ENCODE measurements at regions not wholly inside any gene's neighbourhood (a gene's known extent, or its start where the extent isn't known, plus 50 kb on each side); places are given as distances from the start of the nearest gene placed in this dataset.

DNA sequence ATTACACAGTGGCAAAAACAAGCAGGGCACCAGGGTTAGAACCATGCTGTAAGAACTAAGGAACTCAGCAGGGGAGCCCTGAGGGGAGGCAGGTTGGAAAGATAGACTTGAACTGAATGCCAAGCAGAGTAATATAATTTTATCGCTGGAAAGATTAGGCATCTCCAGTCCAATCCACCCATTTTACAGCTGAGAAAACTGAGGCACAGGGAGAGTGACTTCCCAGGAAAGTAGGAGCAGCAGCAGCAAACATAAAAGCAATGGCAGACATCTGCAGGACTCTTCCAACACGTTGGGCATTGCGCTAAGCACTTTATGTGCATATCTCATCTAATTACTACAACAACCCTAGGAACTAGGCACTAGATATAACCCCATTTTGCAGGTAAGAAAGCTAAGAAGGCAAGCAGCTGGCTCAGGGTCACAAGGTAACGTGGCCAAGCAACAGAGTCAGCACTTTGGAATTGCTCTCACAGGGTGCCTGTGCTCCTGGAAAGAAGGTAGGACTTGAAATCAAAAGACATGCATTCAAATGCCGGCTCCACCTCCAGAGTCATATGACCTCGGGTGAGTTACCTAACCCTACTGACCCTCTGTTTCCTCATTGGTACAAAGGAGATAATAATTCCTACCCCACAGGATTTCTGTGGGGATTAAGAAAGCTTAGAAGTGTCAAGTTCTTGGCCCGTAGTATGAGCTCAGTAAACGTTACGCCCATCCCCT is 215.3 kb downstream of the BARX2 start:
- Histone ChIP-seq H3K4me1 (ENCODE audit: control insufficient read depth, insufficient read depth, low read length) (peaks cover 57% of the 10 kb centered on the region), H3K27ac (ENCODE audit: low read depth, low read length) (no peak overlapping the region), H3K27me3 (ENCODE audit: control insufficient read depth, insufficient read depth, low read length) (no peaks in the 10 kb centered on the region), H3K9ac (ENCODE audit: low read length) (no peak overlapping the region), H3K4me3 (ENCODE audit: low read depth, low read length) (no peak overlapping the region), H3K36me3 (ENCODE audit: control insufficient read depth, insufficient read depth, low read length) (no peaks in the 10 kb centered on the region), H3K9me3 (ENCODE audit: control insufficient read depth, insufficient read depth, low read depth, low read length) (no peaks in the 10 kb centered on the region)

DNA sequence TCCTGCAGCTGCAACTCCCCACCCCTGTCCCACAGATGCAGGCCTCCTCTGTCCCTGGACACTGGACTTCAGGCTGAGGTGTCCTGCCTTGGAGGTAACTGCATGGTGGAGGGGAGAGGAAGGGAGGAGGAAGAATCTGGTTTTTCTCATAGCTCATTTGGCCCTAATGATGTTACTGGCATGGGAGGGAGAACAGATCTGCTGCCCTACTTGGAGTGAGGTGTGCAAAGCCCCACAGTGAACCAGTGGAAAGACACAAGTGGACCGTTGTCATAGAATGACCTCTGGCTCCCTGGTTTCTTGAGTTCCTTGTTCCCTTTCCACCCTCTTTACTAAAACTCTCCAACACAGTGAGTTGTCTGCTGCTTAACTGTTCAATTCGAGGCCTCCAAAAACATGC is 215.9 kb downstream of the BARX2 start:
- Histone ChIP-seq H3K4me3 (ENCODE audit: low read depth, low read length) (no peak overlapping the region), H3K9ac (ENCODE audit: low read length) (no peak overlapping the region)

DNA sequence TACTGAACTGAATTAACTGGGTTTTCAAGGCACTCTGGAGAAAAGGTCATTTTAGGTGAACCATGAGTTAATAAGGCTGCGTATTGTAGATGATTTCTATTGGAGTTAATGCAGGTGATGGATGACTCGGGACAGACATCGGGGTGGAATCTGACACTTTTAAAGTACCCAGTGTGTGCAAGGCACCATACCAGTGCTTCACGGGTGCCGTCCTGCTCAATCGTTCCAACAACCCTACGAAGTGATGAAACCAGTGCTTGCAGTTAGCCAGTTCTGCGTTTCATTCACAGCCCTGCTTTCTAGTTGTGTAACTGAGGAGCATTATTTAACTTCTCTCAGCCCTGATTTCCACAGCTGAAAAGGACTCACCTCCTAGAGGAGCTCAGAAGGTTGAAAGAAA is 216.5 kb downstream of the BARX2 start:
- H3K27me3 ChIP-seq (ENCODE audit: control insufficient read depth, insufficient read depth, low read length): no peaks in the 10 kb centered on the region
- H3K9ac ChIP-seq (ENCODE audit: low read length): no peak overlapping the region
- no peaks in the 10 kb centered on the region for H3K9me3 ChIP-seq (ENCODE audit: control insufficient read depth, insufficient read depth, low read depth, low read length)
- H3K36me3 ChIP-seq (ENCODE audit: control insufficient read depth, insufficient read depth, low read length): no peaks in the 10 kb centered on the region
- peaks cover 57% of the 10 kb centered on the region for H3K4me1 ChIP-seq (ENCODE audit: control insufficient read depth, insufficient read depth, low read length)
- H3K27ac ChIP-seq (ENCODE audit: low read depth, low read length): no peak overlapping the region
- no peak overlapping the region for H3K4me3 ChIP-seq (ENCODE audit: low read depth, low read length)

More for the DNA sequence above, 215.9 kb downstream of the BARX2 start:
- no peaks in the 10 kb centered on the region for H3K9me3 ChIP-seq (ENCODE audit: control insufficient read depth, insufficient read depth, low read depth, low read length)
- no peaks in the 10 kb centered on the region for H3K27me3 ChIP-seq (ENCODE audit: control insufficient read depth, insufficient read depth, low read length)
- H3K36me3 ChIP-seq (ENCODE audit: control insufficient read depth, insufficient read depth, low read length): no peaks in the 10 kb centered on the region
- H3K27ac ChIP-seq (ENCODE audit: low read depth, low read length): no peak overlapping the region
- H3K4me1 ChIP-seq (ENCODE audit: control insufficient read depth, insufficient read depth, low read length): peaks cover 57% of the 10 kb centered on the region

DNA sequence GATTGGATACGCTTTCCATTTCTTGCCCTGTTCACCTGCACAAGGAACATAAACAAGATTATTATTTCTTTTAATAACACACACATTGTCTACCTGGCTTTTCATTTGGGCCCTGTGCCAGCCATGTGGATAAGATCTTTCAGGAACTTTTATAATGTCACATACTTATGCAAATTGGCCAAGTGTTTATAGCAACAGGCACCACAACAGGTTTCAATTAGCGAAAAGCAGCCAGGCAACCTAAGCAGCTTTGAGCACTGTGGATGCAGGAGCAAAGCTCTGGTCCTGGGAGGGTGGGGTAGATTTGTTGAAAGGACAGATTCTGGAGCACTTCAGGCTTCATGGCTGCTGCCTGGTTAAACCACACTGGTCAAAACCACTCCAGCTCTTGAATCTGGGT is 217.4 kb downstream of the BARX2 start:
- Histone ChIP-seq H3K27ac (ENCODE audit: low read depth, low read length) (no peak overlapping the region), H3K4me1 (ENCODE audit: control insufficient read depth, insufficient read depth, low read length) (peaks cover 57% of the 10 kb centered on the region), H3K4me3 (ENCODE audit: low read depth, low read length) (no peak overlapping the region), H3K9ac (ENCODE audit: low read length) (no peak overlapping the region), H3K9me3 (ENCODE audit: control insufficient read depth, insufficient read depth, low read depth, low read length) (no peaks in the 10 kb centered on the region), H3K27me3 (ENCODE audit: control insufficient read depth, insufficient read depth, low read length) (no peaks in the 10 kb centered on the region), H3K36me3 (ENCODE audit: control insufficient read depth, insufficient read depth, low read length) (no peaks in the 10 kb centered on the region)

DNA sequence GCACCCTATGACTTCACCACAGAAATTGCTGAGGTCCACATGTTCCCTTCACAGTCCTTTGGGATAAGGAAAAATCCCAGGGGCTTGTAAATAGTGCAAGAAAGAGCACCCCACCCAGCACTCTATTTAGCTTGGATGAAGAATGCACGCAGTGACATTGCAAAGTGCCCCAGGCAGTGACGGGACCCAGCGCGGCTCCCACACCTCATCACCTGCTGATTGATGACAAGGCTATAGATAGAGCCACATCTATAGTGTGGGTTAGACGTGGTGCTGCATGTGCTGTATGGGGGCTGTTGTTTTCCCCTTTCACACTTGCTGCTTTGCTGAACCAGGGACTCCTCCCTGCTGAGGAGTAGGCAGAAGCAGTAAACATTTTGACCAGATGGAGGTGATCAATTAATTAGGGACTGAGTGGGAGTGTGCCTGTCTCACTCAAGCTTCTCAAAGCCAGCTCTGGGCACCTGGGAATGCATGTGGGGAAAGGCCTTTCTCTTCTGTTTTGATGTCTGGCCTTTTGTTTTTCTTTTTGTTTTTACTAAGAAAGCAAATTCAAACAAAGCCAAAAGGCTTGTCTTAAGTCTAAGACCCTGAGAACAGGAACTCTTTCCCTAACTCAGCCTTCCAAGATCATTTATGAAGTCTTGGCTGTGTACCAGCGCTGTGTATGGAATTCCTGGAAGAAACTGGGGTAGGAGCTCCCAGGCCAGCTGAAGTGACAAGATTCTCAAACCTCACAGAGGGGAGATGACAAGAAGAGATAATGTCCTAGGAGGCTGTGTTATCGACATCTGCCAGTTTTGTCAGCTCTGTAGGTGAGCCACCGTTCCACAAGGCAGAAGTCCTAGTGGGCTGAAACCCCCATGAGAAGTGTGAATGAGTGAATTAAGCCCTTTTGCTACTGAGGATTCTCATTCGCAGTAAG is 219.7 kb downstream of the BARX2 start:
- no peaks in the 10 kb centered on the region for H3K9me3 ChIP-seq (ENCODE audit: control insufficient read depth, insufficient read depth, low read depth, low read length)
- peaks cover 35% of the 10 kb centered on the region for H3K4me1 ChIP-seq (ENCODE audit: control insufficient read depth, insufficient read depth, low read length)
- no peak overlapping the region for H3K27ac ChIP-seq (ENCODE audit: low read depth, low read length)
- H3K4me3 ChIP-seq (ENCODE audit: low read depth, low read length): no peak overlapping the region
- no peaks in the 10 kb centered on the region for H3K27me3 ChIP-seq (ENCODE audit: control insufficient read depth, insufficient read depth, low read length)
- no peak overlapping the region for H3K9ac ChIP-seq (ENCODE audit: low read length)
- no peaks in the 10 kb centered on the region for H3K36me3 ChIP-seq (ENCODE audit: control insufficient read depth, insufficient read depth, low read length)

GRCh38 chr11:129596351-129596750 is 219.3 kb upstream of the TMEM45B start:
- Histone ChIP-seq H3K4me3 (ENCODE audit: low read depth, low read length) (no peak overlapping the region), H3K27me3 (ENCODE audit: control insufficient read depth, insufficient read depth, low read length) (no peaks in the 10 kb centered on the region), H3K27ac (ENCODE audit: low read depth, low read length) (no peak overlapping the region), H3K36me3 (ENCODE audit: control insufficient read depth, insufficient read depth, low read length) (no peaks in the 10 kb centered on the region), H3K9me3 (ENCODE audit: control insufficient read depth, insufficient read depth, low read depth, low read length) (no peaks in the 10 kb centered on the region), H3K9ac (ENCODE audit: low read length) (no peak overlapping the region), H3K4me1 (ENCODE audit: control insufficient read depth, insufficient read depth, low read length) (peaks cover 26% of the 10 kb centered on the region; the same call in 1 of the 2 replicates)

DNA sequence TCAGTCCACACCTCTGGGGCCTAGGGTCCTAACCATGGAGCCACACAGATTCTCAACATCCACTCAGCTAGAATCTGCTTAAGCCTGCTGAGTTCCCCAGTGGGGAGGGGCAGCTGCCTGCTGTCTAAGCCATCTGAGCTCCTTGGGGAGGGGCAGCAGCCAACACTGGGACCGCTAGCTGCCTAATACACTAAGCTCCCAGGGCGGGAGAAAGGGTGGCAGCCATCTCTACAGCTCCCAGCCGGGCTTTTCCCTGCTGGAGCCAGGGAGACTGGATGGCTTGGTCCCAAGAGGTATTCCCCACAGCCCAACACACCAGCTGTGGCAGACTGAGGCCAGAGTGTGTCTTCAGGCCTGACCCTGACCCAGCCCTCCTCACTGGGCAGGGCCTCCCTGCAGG is 217.3 kb upstream of the TMEM45B start:
- Histone ChIP-seq H3K9ac (ENCODE audit: low read length) (no peak overlapping the region), H3K36me3 (ENCODE audit: control insufficient read depth, insufficient read depth, low read length) (no peaks in the 10 kb centered on the region), H3K4me1 (ENCODE audit: control insufficient read depth, insufficient read depth, low read length) (peaks cover 12% of the 10 kb centered on the region; the same call in 1 of the 2 replicates), H3K27ac (ENCODE audit: low read depth, low read length) (no peak overlapping the region), H3K9me3 (ENCODE audit: control insufficient read depth, insufficient read depth, low read depth, low read length) (no peaks in the 10 kb centered on the region), H3K27me3 (ENCODE audit: control insufficient read depth, insufficient read depth, low read length) (no peaks in the 10 kb centered on the region), H3K4me3 (ENCODE audit: low read depth, low read length) (no peak overlapping the region)

DNA sequence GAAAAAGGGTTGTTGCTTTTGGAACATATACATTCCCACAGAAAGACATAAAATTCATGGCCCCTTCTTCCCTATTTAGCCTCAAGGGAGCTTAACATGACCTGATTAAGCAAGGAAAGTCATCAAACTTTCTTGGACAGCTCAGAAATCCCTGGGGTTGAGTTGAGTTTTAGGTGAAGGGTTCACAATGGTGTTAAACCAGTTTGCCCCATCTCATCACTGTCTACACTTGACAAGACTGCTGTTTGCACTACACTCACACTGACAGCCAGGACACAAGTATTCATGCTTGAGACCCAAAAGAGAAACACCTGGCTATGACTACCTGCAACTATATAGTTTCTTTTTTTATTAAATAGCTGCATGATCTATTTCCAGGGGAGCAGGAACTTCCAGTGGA is 209.8 kb upstream of the TMEM45B start:
- no peak overlapping the region for H3K9ac ChIP-seq (ENCODE audit: low read length)
- H3K27me3 ChIP-seq (ENCODE audit: control insufficient read depth, insufficient read depth, low read length): no peaks in the 10 kb centered on the region
- no peaks in the 10 kb centered on the region for H3K4me1 ChIP-seq (ENCODE audit: control insufficient read depth, insufficient read depth, low read length)
- H3K36me3 ChIP-seq (ENCODE audit: control insufficient read depth, insufficient read depth, low read length): no peaks in the 10 kb centered on the region
- no peaks in the 10 kb centered on the region for H3K9me3 ChIP-seq (ENCODE audit: control insufficient read depth, insufficient read depth, low read depth, low read length)
- H3K27ac ChIP-seq (ENCODE audit: low read depth, low read length): no peak overlapping the region
- H3K4me3 ChIP-seq (ENCODE audit: low read depth, low read length): no peak overlapping the region

- no peaks in the 10 kb centered on the region for H3K9me3 ChIP-seq (ENCODE audit: control insufficient read depth, insufficient read depth, low read depth, low read length)
- no peaks in the 10 kb centered on the region for H3K36me3 ChIP-seq (ENCODE audit: control insufficient read depth, insufficient read depth, low read length)
- no peak overlapping the region for H3K27ac ChIP-seq (ENCODE audit: low read depth, low read length)
- H3K4me1 ChIP-seq (ENCODE audit: control insufficient read depth, insufficient read depth, low read length): no peaks in the 10 kb centered on the region
- no peaks in the 10 kb centered on the region for H3K27me3 ChIP-seq (ENCODE audit: control insufficient read depth, insufficient read depth, low read length)
- H3K9ac ChIP-seq (ENCODE audit: low read length): no peak overlapping the region
- H3K4me3 ChIP-seq (ENCODE audit: low read depth, low read length): no peak overlapping the region
Measured at GRCh38 chr11:129608711-129609110, 206.9 kb upstream of the TMEM45B start.

- no peak overlapping the region for H3K27ac ChIP-seq (ENCODE audit: low read depth, low read length)
- no peaks in the 10 kb centered on the region for H3K27me3 ChIP-seq (ENCODE audit: control insufficient read depth, insufficient read depth, low read length)
- H3K4me3 ChIP-seq (ENCODE audit: low read depth, low read length): no peak overlapping the region
- H3K36me3 ChIP-seq (ENCODE audit: control insufficient read depth, insufficient read depth, low read length): no peaks in the 10 kb centered on the region
- H3K9me3 ChIP-seq (ENCODE audit: control insufficient read depth, insufficient read depth, low read depth, low read length): no peaks in the 10 kb centered on the region
- no peak overlapping the region for H3K9ac ChIP-seq (ENCODE audit: low read length)
- H3K4me1 ChIP-seq (ENCODE audit: control insufficient read depth, insufficient read depth, low read length): no peaks in the 10 kb centered on the region
Measured at GRCh38 chr11:129610125-129610524, 205.5 kb upstream of the TMEM45B start.

- Histone ChIP-seq H3K4me1 (ENCODE audit: control insufficient read depth, insufficient read depth, low read length) (no peaks in the 10 kb centered on the region), H3K9me3 (ENCODE audit: control insufficient read depth, insufficient read depth, low read depth, low read length) (no peaks in the 10 kb centered on the region), H3K27me3 (ENCODE audit: control insufficient read depth, insufficient read depth, low read length) (no peaks in the 10 kb centered on the region), H3K27ac (ENCODE audit: low read depth, low read length) (no peak overlapping the region), H3K4me3 (ENCODE audit: low read depth, low read length) (no peak overlapping the region), H3K9ac (ENCODE audit: low read length) (no peak overlapping the region), H3K36me3 (ENCODE audit: control insufficient read depth, insufficient read depth, low read length) (no peaks in the 10 kb centered on the region)
Measured at GRCh38 chr11:129610545-129610944, 205.1 kb upstream of the TMEM45B start.
